GM12864 (cell line): ENCODE measurements at regions not wholly inside any gene's neighbourhood (a gene's known extent, or its start where the extent isn't known, plus 50 kb on each side); places are given as distances from the start of the nearest gene placed in this dataset.

Experiments used
- DNase-seq: peaks from one replicate; pipeline ENCODE4 v3.0.0-alpha.2; 2011; ENCODE audit warnings: low read depth
- H3K4me3 ChIP-seq: 2 replicates; pipeline ENCODE4 v1.5.1; 2011; ENCODE audit warnings: mild to moderate bottlenecking, low read depth, low read length, control low read depth
- CTCF ChIP-seq: IDR thresholded peaks from 2 replicates; pipeline ENCODE4 v1.5.1; 2011; ENCODE audit warnings: low read depth, mild to moderate bottlenecking, moderate library complexity, low read length, control low read depth, inconsistent platforms; ENCODE audit errors: missing control alignments

GRCh38 chr1:194159941-194160340 lies 973.5 kb upstream of the B3GALT2 start:
- no peak overlapping the region for H3K4me3 ChIP-seq
- no peak for DNase-seq
- no peak for TF ChIP-seq CTCF

GRCh38 chr1:194155962-194156361 lies 969.5 kb upstream of the B3GALT2 start:
- TF ChIP-seq CTCF, result no peak
- DNase-seq, result no peak
- no peak overlapping the region for H3K4me3 ChIP-seq

GRCh38 chr1:194151056-194151455 lies 964.6 kb upstream of the B3GALT2 start:
- TF ChIP-seq CTCF, result no peak
- no peak overlapping the region for H3K4me3 ChIP-seq
- DNase-seq, result no peak

GRCh38 chr1:194150242-194150641 lies 963.8 kb upstream of the B3GALT2 start:
- no peak for DNase-seq
- H3K4me3 ChIP-seq, result no peak overlapping the region
- TF ChIP-seq CTCF, result no peak

GRCh38 chr1:194133152-194133551 lies 946.7 kb upstream of the B3GALT2 start:
- DNase-seq, result no peak
- H3K4me3 ChIP-seq, result no peak overlapping the region
- no peak for TF ChIP-seq CTCF

- H3K4me3 ChIP-seq, result no peak overlapping the region
- DNase-seq, result no peak
- no peak for TF ChIP-seq CTCF
Measured at GRCh38 chr1:194118086-194118485, 931.7 kb upstream of the B3GALT2 start.

- H3K4me3 ChIP-seq, result no peak overlapping the region
- no peak for TF ChIP-seq CTCF
- no peak for DNase-seq
Measured at GRCh38 chr1:194117582-194117981, 931.2 kb upstream of the B3GALT2 start.
